Right lobe of liver (tissue), 6 donors: ENCODE measurements at regions not wholly inside any gene's neighbourhood (a gene's known extent, or its start where the extent isn't known, plus 50 kb on each side); places are given as distances from the start of the nearest gene placed in this dataset.

Experiments used
- ATAC-seq, 4 donors: fragments of 200-7000 bp; cut with Tn5 transposase; one replicate each; pipeline ENCODE4 v1.9.1; 2020; ENCODE audit warnings: mild to moderate bottlenecking in 4 of 4, moderate library complexity in 4 of 4
- DNase-seq, 3 donors: peaks; one replicate each; pipeline ENCODE4 v3.0.0-alpha.2; 2020
- H3K27ac ChIP-seq, 3 donors: fragments of 200-600 bp; one replicate each; pipeline ENCODE4 v1.8.0; 2022
- H3K27me3 ChIP-seq, 2 donors: fragments of 200-600 bp; one replicate each; pipeline ENCODE4 v1.8.0; 2022
- H3K36me3 ChIP-seq, 4 donors: fragments of 200-600 bp; sonication (generic) in 1 of 4; one replicate each; pipeline versions ENCODE4 v1.5.1 to v1.8.0; 2017 to 2022; ENCODE audit warnings: control low read depth in 1 of 4
- H3K4me1 ChIP-seq, 4 donors: fragments of 200-600 bp; sonication (generic) in 1 of 4; one replicate each; pipeline versions ENCODE4 v1.5.1 to v1.8.0; 2017 to 2022; ENCODE audit warnings: control low read depth in 1 of 4
- H3K4me3 ChIP-seq, 3 donors: fragments of 200-600 bp; one replicate each; pipeline ENCODE4 v1.8.0; 2022
- H3K9me3 ChIP-seq, 4 donors: fragments of 200-600 bp; sonication (generic) in 1 of 4; one replicate each; pipeline versions ENCODE4 v1.5.1 to v1.8.0; 2017 to 2022; ENCODE audit warnings: control low read depth in 1 of 4
- POLR2A ChIP-seq: fragments of 450-650 bp; IDR thresholded peaks from one replicate; pipeline ENCODE4 v1.6.1; 2017; ENCODE audit warnings: antibody characterized with exemption, mild to moderate bottlenecking
- WGBS: methylation state at CpG from one replicate; pipeline ENCODE4 v1.1.6; 2018; ENCODE audit warnings: low coverage, low lambda C conversion rate; ENCODE audit not compliant: insufficient coverage; ENCODE audit errors: missing lambda C conversion rate; 5-methylcytosine and 5-hydroxymethylcytosine counted together
- intact Hi-C, 2 donors: fragments of 100-400 bp; cut with DNase I; formaldehyde crosslinking; loops; one replicate each; pipeline versions ENCODE4 v1.11.2 to v1.14.1; 2022
- TF ChIP-seq, protein P1 (sequence below), 4 donors: fragments of 200-600 bp in 3 of 4; fragments of 450-650 bp in 1 of 4; IDR thresholded peaks; one replicate each; pipeline versions ENCODE4 v1.5.1 to v1.8.0; 2016 to 2022; ENCODE audit warnings: antibody characterized with exemption in 4 of 4, mild to moderate bottlenecking in 2 of 4
- donor health status: DM: no; HTN: yes; CAD: no.
- donor health status: DM: no; HTN: no; CAD: no.
- donor health status: DM: no; HTN: no; CAD: no.
- donor health status: DM: no; HTN: yes; CAD: no.
- donor health status: DM: no; HTN: yes; CAD: no.

DNA sequence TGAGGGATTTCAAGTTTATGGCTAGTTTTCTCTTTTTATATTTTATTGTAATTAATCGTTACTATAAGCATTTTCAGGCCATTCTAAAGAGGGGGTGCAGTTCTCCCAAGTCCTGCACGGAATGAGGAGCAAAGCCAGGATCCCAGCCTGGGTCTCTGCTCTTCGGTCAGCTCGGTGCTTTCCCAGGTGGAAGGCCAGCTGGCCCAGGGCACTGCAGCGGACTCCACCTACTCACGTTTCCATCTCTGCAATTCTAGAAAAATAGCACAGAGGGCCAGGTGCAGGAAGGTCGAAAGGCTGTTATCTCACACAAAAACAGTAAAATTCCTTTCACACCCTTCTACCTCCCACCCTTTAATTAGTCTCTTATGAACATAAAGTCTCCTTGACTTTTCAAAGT is 59.5 kb upstream of the HES1 start:
- peaks cover 0 to 39% (median 15%) of the 10 kb centered on the region in 4 donors for H3K4me1 ChIP-seq
- ATAC-seq (peak; percentile 73 to 89 (median 81)), DNase-seq (peak; percentile 76 to 90 (median 88))
- H3K9me3 ChIP-seq: no peaks in the 10 kb centered on the region
- intact Hi-C loops: loop anchor here in 1 of 2 donors (10.0 kb wide), 1 partner anchor 58 kb away; the partner anchor contains the start of gene HES1
- WGBS: 27% methylated on average over 7 of the region's 7 CpGs
- peak overlapping the region in 2 of 3 donors; percentile 54 to 82 for H3K27ac ChIP-seq
- H3K27me3 ChIP-seq: no peaks in the 10 kb centered on the region
- no peak overlapping the region for H3K4me3 ChIP-seq
- TF ChIP-seq, protein P1, sequence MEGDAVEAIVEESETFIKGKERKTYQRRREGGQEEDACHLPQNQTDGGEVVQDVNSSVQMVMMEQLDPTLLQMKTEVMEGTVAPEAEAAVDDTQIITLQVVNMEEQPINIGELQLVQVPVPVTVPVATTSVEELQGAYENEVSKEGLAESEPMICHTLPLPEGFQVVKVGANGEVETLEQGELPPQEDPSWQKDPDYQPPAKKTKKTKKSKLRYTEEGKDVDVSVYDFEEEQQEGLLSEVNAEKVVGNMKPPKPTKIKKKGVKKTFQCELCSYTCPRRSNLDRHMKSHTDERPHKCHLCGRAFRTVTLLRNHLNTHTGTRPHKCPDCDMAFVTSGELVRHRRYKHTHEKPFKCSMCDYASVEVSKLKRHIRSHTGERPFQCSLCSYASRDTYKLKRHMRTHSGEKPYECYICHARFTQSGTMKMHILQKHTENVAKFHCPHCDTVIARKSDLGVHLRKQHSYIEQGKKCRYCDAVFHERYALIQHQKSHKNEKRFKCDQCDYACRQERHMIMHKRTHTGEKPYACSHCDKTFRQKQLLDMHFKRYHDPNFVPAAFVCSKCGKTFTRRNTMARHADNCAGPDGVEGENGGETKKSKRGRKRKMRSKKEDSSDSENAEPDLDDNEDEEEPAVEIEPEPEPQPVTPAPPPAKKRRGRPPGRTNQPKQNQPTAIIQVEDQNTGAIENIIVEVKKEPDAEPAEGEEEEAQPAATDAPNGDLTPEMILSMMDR (IDR thresholded peaks at IDR 0.05): no peak
- TF ChIP-seq POLR2A: no peak
- no peaks in the 10 kb centered on the region for H3K36me3 ChIP-seq

- TF ChIP-seq, protein P1 (IDR thresholded peaks at IDR 0.05): no peak
- TF ChIP-seq POLR2A: no peak
- no peak for ATAC-seq
- no peaks in the 10 kb centered on the region for H3K27me3 ChIP-seq
- H3K4me1 ChIP-seq: peaks cover 0 to 29% (median 10%) of the 10 kb centered on the region in 4 donors
- DNase-seq: no peak
- H3K4me3 ChIP-seq: no peak overlapping the region
- WGBS: 71% methylated on average over 2 of the region's 2 CpGs
- H3K9me3 ChIP-seq: no peaks in the 10 kb centered on the region
- intact Hi-C loops: loop anchor here in 1 of 2 donors (10.0 kb wide), 1 partner anchor 57 kb away; the partner anchor contains the start of gene HES1
- H3K36me3 ChIP-seq: no peaks in the 10 kb centered on the region
- no peak overlapping the region for H3K27ac ChIP-seq
Measured at GRCh38 chr3:194077602-194078001, 58.3 kb upstream of the HES1 start.

DNA sequence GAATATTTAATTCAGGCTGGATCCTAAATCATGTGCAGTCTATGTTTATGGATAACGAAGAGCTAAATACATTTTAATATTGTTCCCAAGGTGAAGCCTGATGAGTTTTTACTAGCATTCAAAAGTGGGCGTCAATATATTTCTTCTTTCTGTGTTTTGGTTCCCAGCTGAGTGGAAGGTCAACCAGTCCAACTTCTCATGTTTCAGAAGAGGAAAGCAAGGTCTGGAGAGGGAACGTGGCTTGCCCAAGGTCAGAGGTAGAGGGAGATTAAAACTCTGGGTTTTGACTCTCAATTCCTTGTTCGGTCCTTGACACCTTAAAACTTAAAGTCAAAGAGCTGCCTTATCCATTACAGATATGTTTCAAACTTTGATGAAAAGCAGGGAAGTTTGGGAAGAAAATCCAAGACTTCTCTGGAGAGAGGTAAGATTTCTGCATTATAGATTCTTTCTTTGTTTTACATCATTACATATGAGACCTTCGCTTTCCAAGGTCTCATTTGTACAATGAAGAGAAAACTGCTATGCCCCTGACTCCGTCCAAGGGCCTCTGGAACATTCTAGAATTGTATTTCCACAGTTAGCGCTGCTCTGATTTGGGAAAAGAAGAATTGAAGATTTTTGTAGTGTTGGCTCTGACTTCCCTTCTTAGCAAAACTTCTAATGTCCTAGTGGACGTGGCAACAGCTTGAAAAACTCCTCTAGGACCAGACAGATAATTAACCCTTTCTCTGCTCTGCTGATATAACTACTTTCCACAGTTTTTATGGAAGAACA is 57.7 kb upstream of the HES1 start:
- no peak for TF ChIP-seq POLR2A
- TF ChIP-seq, protein P1 (IDR thresholded peaks at IDR 0.05): no peak
- intact Hi-C loops: loop anchor here in 1 of 2 donors (10.0 kb wide), 1 partner anchor 57 kb away; the partner anchor contains the start of gene HES1
- Histone ChIP-seq H3K9me3 (no peaks in the 10 kb centered on the region), H3K4me1 (peaks cover 0 to 26% (median 7%) of the 10 kb centered on the region in 4 donors), H3K27me3 (no peaks in the 10 kb centered on the region), H3K36me3 (no peaks in the 10 kb centered on the region), H3K4me3 (no peak overlapping the region), H3K27ac (no peak overlapping the region)
- ATAC-seq: no peak
- no peak for DNase-seq
- WGBS: 82% methylated on average over 8 of the region's 8 CpGs

DNA sequence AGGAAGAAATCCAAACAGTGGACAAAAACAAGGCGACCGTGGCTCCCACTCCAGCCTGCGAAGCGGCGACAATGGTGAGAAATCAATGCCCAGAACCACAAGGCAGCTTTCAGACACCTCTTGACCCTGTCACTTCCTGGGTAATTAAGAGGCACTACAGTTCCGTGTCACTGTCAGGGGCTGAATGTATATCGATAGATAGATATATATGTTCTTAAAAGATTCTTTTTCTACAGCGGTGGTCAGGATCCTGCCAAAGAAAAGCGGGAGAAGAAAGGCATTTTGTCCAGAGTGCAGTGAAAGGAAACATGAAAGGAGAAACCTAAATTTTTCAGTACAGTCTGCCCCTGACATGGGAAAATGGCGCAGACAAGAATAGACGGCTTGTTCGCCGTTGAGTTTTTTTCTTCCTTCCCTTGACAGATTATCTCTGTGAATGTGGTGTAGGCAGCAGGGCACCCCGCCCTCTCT is 56.2 kb upstream of the HES1 start:
- DNase-seq (no peak), ATAC-seq (no peak)

More for the DNA sequence above, 56.2 kb upstream of the HES1 start:
- no peaks in the 10 kb centered on the region for H3K27me3 ChIP-seq
- no peak overlapping the region for H3K27ac ChIP-seq
- no peaks in the 10 kb centered on the region for H3K36me3 ChIP-seq
- peaks cover 0 to 24% (median 7%) of the 10 kb centered on the region in 4 donors for H3K4me1 ChIP-seq
- no peak overlapping the region for H3K4me3 ChIP-seq
- H3K9me3 ChIP-seq: no peaks in the 10 kb centered on the region
- WGBS: 80% methylated on average over 13 of the region's 14 CpGs
- TF ChIP-seq POLR2A: no peak
- TF ChIP-seq, protein P1 (IDR thresholded peaks at IDR 0.05): no peak
- intact Hi-C loops: loop anchor here in 1 of 2 donors (10.0 kb wide), 1 partner anchor 55 kb away; the partner anchor contains the start of gene HES1
